OCI-LY1 (cell line): ENCODE measurements at regions not wholly inside any gene's neighbourhood (a gene's known extent, or its start where the extent isn't known, plus 50 kb on each side); places are given as distances from the start of the nearest gene placed in this dataset.

Experiments
- H2AFZ ChIP-seq: fragments of 200-600 bp; sonication (generic), shearing (Covaris generic); 2 replicates; pipeline ENCODE4 v1.6.0; 2014; ENCODE audit warnings: antibody characterized with exemption, mild to moderate bottlenecking, low read length
- H3F3A ChIP-seq: fragments of 200-600 bp; sonication (generic), shearing (Covaris generic); 2 replicates; pipeline ENCODE4 v1.6.0; 2014; ENCODE audit warnings: mild to moderate bottlenecking, antibody characterized with exemption, low read length, moderate library complexity; ENCODE audit not compliant: insufficient read depth
- H3K27ac ChIP-seq: fragments of 200-600 bp; sonication (generic); 2 replicates; pipeline ENCODE4 v1.5.1; 2014; ENCODE audit warnings: low read length, mixed run types, mild to moderate bottlenecking, low read depth; ENCODE audit not compliant: poor library complexity, severe bottlenecking
- H3K27me3 ChIP-seq: fragments of 200-600 bp; sonication (generic); 2 replicates; pipeline ENCODE4 v1.6.0; 2014; ENCODE audit warnings: antibody characterized with exemption, mild to moderate bottlenecking, low read length, moderate library complexity; ENCODE audit not compliant: insufficient read depth
- H3K36me3 ChIP-seq: fragments of 200-600 bp; sonication (generic); 2 replicates; pipeline ENCODE4 v1.6.1; 2014; ENCODE audit warnings: mild to moderate bottlenecking, antibody characterized with exemption, low read length, moderate library complexity, mixed read lengths; ENCODE audit not compliant: insufficient read depth
- H3K4me1 ChIP-seq: fragments of 200-600 bp; sonication (generic); 2 replicates; pipeline ENCODE4 v1.5.1; 2014; ENCODE audit warnings: mild to moderate bottlenecking, low read length, moderate library complexity; ENCODE audit not compliant: insufficient read depth, severe bottlenecking
- H3K4me2 ChIP-seq: fragments of 200-600 bp; sonication (generic), shearing (Covaris generic); 2 replicates; pipeline ENCODE4 v1.6.1; 2014; ENCODE audit warnings: low read length
- H3K4me3 ChIP-seq: fragments of 200-600 bp; sonication (generic); 2 replicates; pipeline ENCODE4 v1.5.1; 2014; ENCODE audit warnings: low read length, low read depth, mild to moderate bottlenecking, mixed read lengths; ENCODE audit not compliant: poor library complexity, severe bottlenecking
- H3K79me2 ChIP-seq: fragments of 200-600 bp; shearing (Covaris generic); 2 replicates; pipeline ENCODE4 v1.6.1; 2016; ENCODE audit warnings: mixed run types, low read length, mixed read lengths; ENCODE audit not compliant: insufficient read depth
- H3K9ac ChIP-seq: fragments of 200-600 bp; sonication (generic), shearing (Covaris generic); 2 replicates; pipeline ENCODE4 v1.6.1; 2014; ENCODE audit warnings: mild to moderate bottlenecking, low read length, mixed read lengths
- H3K9me2 ChIP-seq: fragments of 200-600 bp; sonication (generic), shearing (Covaris generic); 2 replicates; pipeline ENCODE4 v1.6.1; 2014; ENCODE audit warnings: low read depth, mild to moderate bottlenecking, low read length, mixed read lengths
- H3K9me3 ChIP-seq: fragments of 200-600 bp; shearing (Covaris generic); 2 replicates; pipeline ENCODE4 v1.6.1; 2014; ENCODE audit warnings: low read length, mixed read lengths
- H4K20me1 ChIP-seq: fragments of 200-600 bp; sonication (generic), shearing (Covaris generic); 2 replicates; pipeline ENCODE4 v1.6.0; 2016; ENCODE audit warnings: mild to moderate bottlenecking, low read length; ENCODE audit not compliant: insufficient read depth
- CTCF ChIP-seq: fragments of 200-600 bp; sonication (generic), shearing (Covaris generic); IDR thresholded peaks from 2 replicates; pipeline ENCODE4 v1.5.1; 2017; ENCODE audit warnings: mild to moderate bottlenecking, antibody characterized with exemption, low read length, moderate library complexity, mixed read lengths
- EZH2 ChIP-seq: fragments of 200-600 bp; sonication (generic), shearing (Covaris generic); IDR thresholded peaks from 2 replicates; pipeline ENCODE4 v1.8.0; 2017; ENCODE audit warnings: borderline replicate concordance, mixed run types, mild to moderate bottlenecking, antibody characterized with exemption, low read length, moderate library complexity, mixed read lengths

- Histone ChIP-seq H3K4me3 (no peak overlapping the region), H3K36me3 (no peaks in the 10 kb centered on the region), H3K27me3 (no peaks in the 10 kb centered on the region), H3K9me2 (no peaks in the 10 kb centered on the region), H4K20me1 (no peaks in the 10 kb centered on the region), H3K9me3 (peaks cover 2% of the 10 kb centered on the region), H3K4me2 (no peak overlapping the region), H3F3A (no peaks in the 10 kb centered on the region), H2AFZ (no peak overlapping the region), H3K4me1 (no peaks in the 10 kb centered on the region), H3K9ac (no peak overlapping the region), H3K79me2 (no peaks in the 10 kb centered on the region), H3K27ac (no peak overlapping the region)
- TF ChIP-seq EZH2 = no peak
- no peak for TF ChIP-seq CTCF
Measured at GRCh38 chr10:30765022-30765615, 135.6 kb upstream of the LYZL2 start.

GRCh38 chr10:30763918-30764317 is 134.4 kb upstream of the LYZL2 start:
- H3K4me2 ChIP-seq = no peak overlapping the region
- H2AFZ ChIP-seq = no peak overlapping the region
- H3K9me3 ChIP-seq = no peaks in the 10 kb centered on the region
- no peak overlapping the region for H3K27ac ChIP-seq
- H3F3A ChIP-seq = no peaks in the 10 kb centered on the region
- no peaks in the 10 kb centered on the region for H3K79me2 ChIP-seq
- H3K36me3 ChIP-seq = no peaks in the 10 kb centered on the region
- no peak overlapping the region for H3K4me3 ChIP-seq
- TF ChIP-seq CTCF = no peak
- no peak for TF ChIP-seq EZH2
- H3K27me3 ChIP-seq = no peaks in the 10 kb centered on the region
- H4K20me1 ChIP-seq = no peaks in the 10 kb centered on the region
- no peaks in the 10 kb centered on the region for H3K9me2 ChIP-seq
- H3K4me1 ChIP-seq = no peaks in the 10 kb centered on the region
- no peak overlapping the region for H3K9ac ChIP-seq

GRCh38 chr10:30762620-30763019 is 133.1 kb upstream of the LYZL2 start:
- Histone ChIP-seq H2AFZ (no peak overlapping the region), H3K4me2 (no peak overlapping the region), H3K27ac (no peak overlapping the region), H3K9me2 (no peaks in the 10 kb centered on the region), H3K4me3 (no peak overlapping the region), H3F3A (no peaks in the 10 kb centered on the region), H3K9me3 (no peaks in the 10 kb centered on the region), H3K27me3 (no peaks in the 10 kb centered on the region), H3K4me1 (no peaks in the 10 kb centered on the region), H3K79me2 (no peaks in the 10 kb centered on the region), H3K36me3 (no peaks in the 10 kb centered on the region), H4K20me1 (no peaks in the 10 kb centered on the region), H3K9ac (no peak overlapping the region)
- TF ChIP-seq EZH2 (no peak), CTCF (no peak)
